H1 (cell line): ENCODE measurements at regions not wholly inside any gene's neighbourhood (a gene's known extent, or its start where the extent isn't known, plus 50 kb on each side); places are given as distances from the start of the nearest gene placed in this dataset.

Experiments
- ATF3 ChIP-seq: IDR thresholded peaks from 2 replicates; pipeline ENCODE4 v1.6.1; 2011; ENCODE audit warnings: low read depth, mild to moderate bottlenecking, low read length; ENCODE audit not compliant: insufficient read depth
- BRCA1 ChIP-seq: IDR thresholded peaks from 2 replicates; pipeline ENCODE4 v1.6.1; 2012; ENCODE audit warnings: low read depth, low read length, improper control_type of control experiment
- CHD2 ChIP-seq: IDR thresholded peaks from 2 replicates; pipeline ENCODE4 v1.6.1; 2012; ENCODE audit warnings: low read length, improper control_type of control experiment
- CTCF ChIP-seq, 3 experiments: IDR thresholded peaks; 1 replicate in 2 of 3; 2 replicates in 1 of 3; pipeline versions ENCODE4 v1.5.1 to v1.6.1; 2011; ENCODE audit warnings: low read length in 3 of 3, mild to moderate bottlenecking in 3 of 3, inconsistent platforms in 2 of 3, low read depth in 1 of 3, moderate library complexity in 1 of 3; ENCODE audit not compliant: insufficient read depth in 1 of 3; ENCODE audit errors: control extremely low read depth in 1 of 3
- EP300 ChIP-seq, 2 experiments: IDR thresholded peaks; 1 replicate in 1 of 2; 2 replicates in 1 of 2; pipeline ENCODE4 v1.6.1; 2011 to 2012; ENCODE audit warnings: low read depth in 2 of 2, low read length in 2 of 2, mild to moderate bottlenecking in 2 of 2, borderline replicate concordance in 1 of 2, inconsistent platforms in 1 of 2, moderate library complexity in 1 of 2
- EZH2 ChIP-seq: fragments of 200-600 bp; sonication (generic); IDR thresholded peaks from 2 replicates; pipeline ENCODE4 v1.7.1; 2012; ENCODE audit warnings: low read depth, mild to moderate bottlenecking, moderate library complexity, low read length, inconsistent platforms; ENCODE audit not compliant: severe bottlenecking
- PHF8 ChIP-seq: fragments of 200-600 bp; sonication (generic); conservative IDR thresholded peaks from 2 replicates; pipeline ENCODE4 v1.7.1; 2012; ENCODE audit warnings: low read depth, mild to moderate bottlenecking, inconsistent platforms, low read length, moderate library complexity
- POLR2A ChIP-seq, 2 experiments: IDR thresholded peaks; 1 replicate in 1 of 2; 2 replicates in 1 of 2; pipeline ENCODE4 v1.6.1; 2011; ENCODE audit warnings: low read depth in 2 of 2, low read length in 2 of 2, mild to moderate bottlenecking in 2 of 2; ENCODE audit errors: control extremely low read depth in 1 of 2
- RAD21 ChIP-seq, 2 experiments: IDR thresholded peaks in 1 of 2; conservative IDR thresholded peaks in 1 of 2; 2 replicates each; pipeline ENCODE4 v1.6.1; 2011; ENCODE audit warnings: low read depth in 2 of 2, low read length in 2 of 2, improper control_type of control experiment in 1 of 2, inconsistent platforms in 1 of 2, mild to moderate bottlenecking in 1 of 2, moderate library complexity in 1 of 2
- SIX5 ChIP-seq: IDR thresholded peaks from 2 replicates; pipeline ENCODE4 v1.6.1; 2011; ENCODE audit warnings: mild to moderate bottlenecking, low read depth, low read length
- TAF1 ChIP-seq: IDR thresholded peaks from 2 replicates; pipeline ENCODE4 v1.6.1; 2011; ENCODE audit warnings: mild to moderate bottlenecking, low read depth, low read length
- USF2 ChIP-seq: IDR thresholded peaks from 2 replicates; pipeline ENCODE4 v1.6.1; 2011; ENCODE audit warnings: low read length, improper control_type of control experiment
- TF ChIP-seq, protein P1 (sequence below): IDR thresholded peaks from 2 replicates; pipeline ENCODE4 v1.6.1; 2012; ENCODE audit warnings: inconsistent platforms

GRCh38 chr9:73597771-73598170 is 446.1 kb downstream of the ANXA1 start:
- TF ChIP-seq CTCF (IDR thresholded peaks at IDR 0.05; ENCODE audit: control extremely low read depth in 1 of 3, insufficient read depth in 1 of 3, low read depth in 1 of 3, low read length in 3 of 3) = no peak
- TF ChIP-seq PHF8 = no peak
- TF ChIP-seq TAF1 = no peak
- TF ChIP-seq POLR2A (IDR thresholded peaks at IDR 0.05; ENCODE audit: control extremely low read depth in 1 of 2, low read depth in 2 of 2, low read length in 2 of 2) = no peak
- TF ChIP-seq, protein P1, sequence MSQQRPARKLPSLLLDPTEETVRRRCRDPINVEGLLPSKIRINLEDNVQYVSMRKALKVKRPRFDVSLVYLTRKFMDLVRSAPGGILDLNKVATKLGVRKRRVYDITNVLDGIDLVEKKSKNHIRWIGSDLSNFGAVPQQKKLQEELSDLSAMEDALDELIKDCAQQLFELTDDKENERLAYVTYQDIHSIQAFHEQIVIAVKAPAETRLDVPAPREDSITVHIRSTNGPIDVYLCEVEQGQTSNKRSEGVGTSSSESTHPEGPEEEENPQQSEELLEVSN = no peak
- no peak for TF ChIP-seq BRCA1
- TF ChIP-seq RAD21 (IDR thresholded peaks at IDR 0.05 in 1 of 2, conservative IDR thresholded peaks at IDR 0.05 in 1 of 2; ENCODE audit: low read depth in 2 of 2, low read length in 2 of 2) = no peak
- TF ChIP-seq EZH2 = no peak
- no peak for TF ChIP-seq CHD2
- no peak for TF ChIP-seq SIX5
- TF ChIP-seq EP300 (IDR thresholded peaks at IDR 0.05; ENCODE audit: borderline replicate concordance in 1 of 2, low read depth in 2 of 2, low read length in 2 of 2) = no peak
- TF ChIP-seq ATF3 = no peak
- no peak for TF ChIP-seq USF2
